Testis (tissue), 2 donors: ENCODE measurements at regions not wholly inside any gene's neighbourhood (a gene's known extent, or its start where the extent isn't known, plus 50 kb on each side); places are given as distances from the start of the nearest gene placed in this dataset.

Experiments used
- DNase-seq: peaks from one replicate; pipeline ENCODE4 v3.0.0-alpha.2; 2019
- H3K27ac ChIP-seq, 2 donors: fragments of 200-600 bp; sonication (generic); one replicate each; pipeline ENCODE4 v1.5.1; 2019
- H3K27me3 ChIP-seq: fragments of 200-600 bp; sonication (generic); one replicate; pipeline ENCODE4 v1.5.1; 2019
- H3K36me3 ChIP-seq: fragments of 200-600 bp; sonication (generic); one replicate; pipeline ENCODE4 v1.5.1; 2017; ENCODE audit warnings: low read depth; ENCODE audit errors: missing control alignments
- H3K4me1 ChIP-seq: fragments of 200-600 bp; sonication (generic); one replicate; pipeline ENCODE4 v1.5.1; 2019
- H3K4me3 ChIP-seq, 2 donors: fragments of 200-600 bp; sonication (generic); one replicate each; pipeline ENCODE4 v1.5.1; 2017 to 2019
- H3K9me3 ChIP-seq: fragments of 200-600 bp; sonication (generic); one replicate; pipeline ENCODE4 v1.5.1; 2017
- POLR2A ChIP-seq: fragments of 450-650 bp; IDR thresholded peaks from one replicate; pipeline ENCODE4 v1.6.1; 2017; ENCODE audit warnings: antibody characterized with exemption, mild to moderate bottlenecking, moderate library complexity
- WGBS, 2 donors: methylation state at CpG; one replicate each; pipeline ENCODE4 v1.1.5; 2018; 5-methylcytosine and 5-hydroxymethylcytosine counted together
- intact Hi-C: fragments of 100-400 bp; cut with DNase I; formaldehyde crosslinking; loops from one replicate; pipeline ENCODE4 v1.15.1; 2023; ENCODE audit warnings: low total_unique reads
- TF ChIP-seq, protein P1 (sequence below), 3 experiments: fragments of 450-650 bp in 2 of 3; fragments of 200-600 bp in 1 of 3; sonication (generic) in 1 of 3; IDR thresholded peaks; one replicate each; pipeline ENCODE4 v1.5.1; 2016 to 2019; ENCODE audit warnings: antibody characterized with exemption in 3 of 3, mild to moderate bottlenecking in 2 of 3, moderate library complexity in 1 of 3

DNA sequence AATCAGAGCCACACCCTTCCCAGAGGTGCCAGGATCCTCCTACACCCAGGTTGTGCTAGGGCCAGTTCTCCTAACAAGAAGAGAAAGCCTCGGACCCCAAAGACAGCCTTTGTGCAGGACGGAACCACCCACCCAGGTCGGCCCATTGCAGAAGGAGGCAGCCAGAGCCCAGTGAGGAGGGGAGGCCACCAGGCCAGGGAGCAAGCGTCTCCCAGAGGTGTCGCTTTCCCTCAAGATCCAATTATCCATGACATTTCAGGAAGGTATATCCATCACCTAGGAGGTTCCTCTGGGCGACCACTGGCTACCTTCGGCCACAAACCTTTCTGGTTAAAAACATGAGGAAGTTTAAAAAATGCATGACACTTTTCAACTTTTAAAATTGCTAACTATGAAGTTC lies 87.4 kb upstream of the THBS2 start:
- Histone ChIP-seq H3K36me3 (no peaks in the 10 kb centered on the region), H3K27me3 (no peaks in the 10 kb centered on the region), H3K4me3 (no peak overlapping the region), H3K27ac (no peak overlapping the region), H3K9me3 (no peaks in the 10 kb centered on the region), H3K4me1 (no peaks in the 10 kb centered on the region)
- TF ChIP-seq, protein P1, sequence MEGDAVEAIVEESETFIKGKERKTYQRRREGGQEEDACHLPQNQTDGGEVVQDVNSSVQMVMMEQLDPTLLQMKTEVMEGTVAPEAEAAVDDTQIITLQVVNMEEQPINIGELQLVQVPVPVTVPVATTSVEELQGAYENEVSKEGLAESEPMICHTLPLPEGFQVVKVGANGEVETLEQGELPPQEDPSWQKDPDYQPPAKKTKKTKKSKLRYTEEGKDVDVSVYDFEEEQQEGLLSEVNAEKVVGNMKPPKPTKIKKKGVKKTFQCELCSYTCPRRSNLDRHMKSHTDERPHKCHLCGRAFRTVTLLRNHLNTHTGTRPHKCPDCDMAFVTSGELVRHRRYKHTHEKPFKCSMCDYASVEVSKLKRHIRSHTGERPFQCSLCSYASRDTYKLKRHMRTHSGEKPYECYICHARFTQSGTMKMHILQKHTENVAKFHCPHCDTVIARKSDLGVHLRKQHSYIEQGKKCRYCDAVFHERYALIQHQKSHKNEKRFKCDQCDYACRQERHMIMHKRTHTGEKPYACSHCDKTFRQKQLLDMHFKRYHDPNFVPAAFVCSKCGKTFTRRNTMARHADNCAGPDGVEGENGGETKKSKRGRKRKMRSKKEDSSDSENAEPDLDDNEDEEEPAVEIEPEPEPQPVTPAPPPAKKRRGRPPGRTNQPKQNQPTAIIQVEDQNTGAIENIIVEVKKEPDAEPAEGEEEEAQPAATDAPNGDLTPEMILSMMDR (IDR thresholded peaks at IDR 0.05): no peak
- no peak for TF ChIP-seq POLR2A
- DNase-seq: no peak
- intact Hi-C loops: no loop called here
- 88 to 95% methylated on average over 5 to 7 of the region's 7 CpGs for WGBS, 2 donors

DNA sequence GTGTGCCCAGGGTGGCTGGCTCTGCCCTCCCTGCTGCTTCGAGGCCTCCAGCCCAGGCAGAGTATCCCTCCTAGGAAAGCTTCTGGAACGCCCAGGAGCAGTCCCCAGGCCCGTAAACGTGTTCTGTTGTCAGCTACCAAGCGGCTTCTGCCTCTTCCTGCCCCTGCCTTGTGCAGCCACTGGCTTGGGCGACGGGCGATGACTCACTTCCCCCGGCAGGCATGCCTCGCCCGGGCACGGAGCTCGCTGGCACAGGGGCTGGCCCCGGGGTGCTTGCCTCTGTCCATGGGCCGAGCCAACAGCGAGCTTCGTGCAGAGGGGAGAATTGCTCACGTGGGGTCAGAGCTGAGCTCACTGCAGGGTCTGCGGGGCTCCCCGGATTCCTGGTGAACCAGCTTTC lies 86.7 kb upstream of the THBS2 start:
- Histone ChIP-seq H3K36me3 (no peaks in the 10 kb centered on the region), H3K4me1 (no peaks in the 10 kb centered on the region), H3K4me3 (no peak overlapping the region), H3K27ac (no peak overlapping the region), H3K9me3 (no peaks in the 10 kb centered on the region), H3K27me3 (no peaks in the 10 kb centered on the region)
- no peak for TF ChIP-seq POLR2A
- TF ChIP-seq, protein P1 (IDR thresholded peaks at IDR 0.05): no peak
- no peak for DNase-seq
- intact Hi-C loops: no loop called here
- 96% methylated on average over 20 of the region's 20 CpGs; no CpG with 5 or more reads in 1 of the 2 donors for WGBS, 2 donors

DNA sequence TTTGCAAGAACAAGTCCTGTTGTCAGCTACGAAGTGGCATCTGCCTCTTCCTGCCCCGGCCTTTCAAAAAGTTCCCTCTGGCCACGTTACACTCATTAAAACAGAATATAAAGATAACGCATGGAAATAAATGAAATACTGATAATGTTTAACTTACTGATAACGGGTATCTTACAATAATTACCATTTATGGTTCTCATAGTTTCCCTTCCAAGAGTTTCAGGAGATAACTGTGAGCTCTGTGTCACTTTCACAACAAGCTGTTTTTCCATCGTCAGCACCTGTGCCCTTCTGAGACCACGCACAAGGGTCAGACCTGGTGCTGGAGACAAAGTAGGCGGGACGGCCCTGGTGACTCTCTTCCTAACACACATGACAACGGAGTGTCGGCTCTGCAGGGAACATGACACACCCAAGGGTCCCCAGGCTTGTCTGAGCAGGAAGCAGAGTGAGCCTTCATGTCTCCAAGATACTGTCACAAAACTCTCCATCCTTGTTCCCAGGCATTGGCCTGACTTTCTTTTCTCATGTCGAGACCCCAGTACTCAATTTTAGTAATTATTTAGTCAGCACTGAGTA lies 86.2 kb upstream of the THBS2 start:
- Histone ChIP-seq H3K9me3 (no peaks in the 10 kb centered on the region), H3K4me1 (no peaks in the 10 kb centered on the region), H3K27ac (no peak overlapping the region), H3K36me3 (no peaks in the 10 kb centered on the region), H3K27me3 (no peaks in the 10 kb centered on the region), H3K4me3 (no peak overlapping the region)
- intact Hi-C loops: no loop called here
- 76 to 79% methylated on average over 11 to 12 of the region's 12 CpGs for WGBS, 2 donors
- no peak for DNase-seq
- TF ChIP-seq, protein P1 (IDR thresholded peaks at IDR 0.05): no peak
- no peak for TF ChIP-seq POLR2A

DNA sequence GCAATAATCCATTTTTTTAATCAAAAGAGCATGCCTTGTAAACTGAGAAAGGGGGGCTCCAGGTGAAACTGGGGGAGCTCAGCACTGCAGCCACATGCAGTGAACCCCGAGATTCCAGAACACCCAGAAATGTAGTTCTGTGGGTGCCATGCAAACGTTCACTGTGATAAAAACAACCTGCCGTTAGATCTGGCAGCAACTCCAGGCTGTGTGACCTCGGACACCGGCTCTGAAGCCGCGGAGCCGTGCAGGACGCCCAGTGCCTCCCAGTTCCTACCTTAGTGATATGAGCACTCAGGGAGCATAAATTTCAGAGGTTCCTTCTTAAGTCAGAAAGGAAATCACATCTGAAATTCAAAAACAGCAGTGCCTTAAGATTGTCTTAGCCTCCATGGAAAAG lies 85.4 kb upstream of the THBS2 start:
- TF ChIP-seq POLR2A: no peak
- TF ChIP-seq, protein P1 (IDR thresholded peaks at IDR 0.05): no peak
- Histone ChIP-seq H3K27ac (no peak overlapping the region), H3K9me3 (no peaks in the 10 kb centered on the region), H3K36me3 (no peaks in the 10 kb centered on the region), H3K4me1 (no peaks in the 10 kb centered on the region), H3K4me3 (no peak overlapping the region), H3K27me3 (no peaks in the 10 kb centered on the region)
- intact Hi-C loops: no loop called here
- no peak for DNase-seq
- WGBS, 2 donors: 70 to 75% methylated on average over 9 of the region's 9 CpGs

DNA sequence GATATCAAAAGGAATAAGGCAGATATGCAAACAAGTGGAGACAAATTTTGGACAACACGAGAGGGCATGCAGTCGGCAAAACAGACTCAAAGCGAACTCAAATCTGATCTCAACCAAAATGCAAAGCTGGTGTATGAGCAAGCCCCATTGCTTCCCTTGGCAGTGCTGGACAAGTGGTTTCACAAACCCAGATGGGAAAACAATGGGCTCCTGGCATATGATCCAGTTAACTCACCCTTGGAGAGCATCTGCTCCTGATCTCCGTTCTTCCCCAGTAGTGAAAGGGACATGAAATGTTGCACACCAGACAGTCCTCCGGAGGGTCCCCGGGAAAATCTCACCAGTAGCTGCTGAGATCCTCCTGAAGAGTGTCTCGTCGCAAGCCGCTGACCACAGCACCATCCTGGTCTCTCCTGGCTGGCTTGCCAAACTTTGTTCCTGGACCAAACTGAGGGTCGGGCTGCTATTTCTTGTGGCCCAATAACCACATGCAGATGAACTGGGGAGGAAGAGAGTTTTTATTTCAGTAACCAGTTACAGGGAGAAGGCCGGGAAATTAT lies 84.3 kb upstream of the THBS2 start:
- WGBS, 2 donors: 88 to 90% methylated on average over 11 of the region's 11 CpGs
- no peak overlapping the region for H3K27ac ChIP-seq
- no peaks in the 10 kb centered on the region for H3K36me3 ChIP-seq
- intact Hi-C loops: no loop called here
- DNase-seq: no peak
- H3K27me3 ChIP-seq: no peaks in the 10 kb centered on the region
- H3K4me3 ChIP-seq: no peak overlapping the region
- H3K9me3 ChIP-seq: no peaks in the 10 kb centered on the region
- no peaks in the 10 kb centered on the region for H3K4me1 ChIP-seq
- no peak for TF ChIP-seq POLR2A
- TF ChIP-seq, protein P1 (IDR thresholded peaks at IDR 0.05): no peak
